ENCODE measurements at regions not wholly inside any gene's neighbourhood (a gene's known extent, or its start where the extent isn't known, plus 50 kb on each side); places are given as distances from the start of the nearest gene placed in this dataset.

- Histone ChIP-seq H4K5ac (ENCODE audit: insufficient read length, low read depth, low read length) (no peak overlapping the region), H3K23ac (ENCODE audit: insufficient read length, low read depth, low read length) (no peak overlapping the region), H3K79me2 (ENCODE audit: insufficient read depth, low read length) (no peaks in the 10 kb centered on the region), H3K9me3 (ENCODE audit: control insufficient read depth, low read depth, low read length) (no peaks in the 10 kb centered on the region), H2AK5ac (ENCODE audit: insufficient read length, low read length) (no peak overlapping the region), H4K20me1 (ENCODE audit: control insufficient read depth, insufficient read depth, insufficient read length) (no peaks in the 10 kb centered on the region), H3K4ac (ENCODE audit: low read depth, low read length) (no peak overlapping the region), H3K56ac (ENCODE audit: insufficient read length, low read depth, low read length) (no peak overlapping the region), H2BK20ac (ENCODE audit: low read depth, low read length, poor library complexity, severe bottlenecking) (no peak overlapping the region), H3K4me1 (ENCODE audit: insufficient read depth, low read length) (no peaks in the 10 kb centered on the region), H2AFZ (ENCODE audit: low read length) (no peak overlapping the region), H3K9ac (ENCODE audit: extremely low read depth, insufficient read length, low read length) (no peak overlapping the region), H3K27ac (ENCODE audit: insufficient read length, low read depth, low read length) (no peak overlapping the region), H3K23me2 (ENCODE audit: insufficient read length, low read depth, low read length, poor library complexity, severe bottlenecking) (no peaks in the 10 kb centered on the region), H3K4me2 (ENCODE audit: insufficient read depth, insufficient read length, low read length) (no peak overlapping the region), H2BK12ac (ENCODE audit: insufficient read length, low read depth, low read length) (no peak overlapping the region), H4K91ac (ENCODE audit: insufficient read length, low read depth, low read length) (no peak overlapping the region), H3K18ac (ENCODE audit: insufficient read length, low read depth, low read length) (no peak overlapping the region), H3K14ac (ENCODE audit: insufficient read depth, low read length) (no peak overlapping the region), H4K8ac (replicated peaks; ENCODE audit: insufficient read length, low read depth, low read length) (no peak overlapping the region), H2BK5ac (ENCODE audit: insufficient read length, low read length) (no peak overlapping the region), H2BK120ac (ENCODE audit: low read depth, low read length, poor library complexity, severe bottlenecking) (no peak overlapping the region), H3K27me3 (ENCODE audit: insufficient read depth, low read length) (no peaks in the 10 kb centered on the region), H3K79me1 (ENCODE audit: insufficient read depth, low read depth, low read length, poor library complexity, severe bottlenecking) (no peaks in the 10 kb centered on the region), H3T11ph (ENCODE audit: low read length) (no peak overlapping the region), H2BK15ac (ENCODE audit: low read depth, low read length) (no peak overlapping the region)
- Mint-ChIP-seq H3K4me3 (no peak overlapping the region), H3K9me3 (peaks cover 0 to 3% of the 10 kb centered on the region in 2 experiments; a peak in 2 of 5 replicates), H3K27me3 (ENCODE audit: low read depth) (no peaks in the 10 kb centered on the region), H3K4me1 (no peaks in the 10 kb centered on the region), H3K27ac (no peak overlapping the region), H3K36me3 (ENCODE audit: insufficient read depth in 1 of 3, low read depth in 3 of 3) (no peaks in the 10 kb centered on the region)
- TF ChIP-seq CTCF (conservative IDR thresholded peaks at IDR 0.05) = no peak
- no CpG with 5 or more reads among the region's 2 CpGs for WGBS (ENCODE audit: extremely low coverage, insufficient read length, low lambda C conversion rate)
- no peak for DNase-seq
Observed at GRCh38 chr4:23707652-23708026, 182.2 kb downstream of the PPARGC1A start.
